Esophagus muscularis mucosa (tissue), 4 donors: ENCODE measurements at regions not wholly inside any gene's neighbourhood (a gene's known extent, or its start where the extent isn't known, plus 50 kb on each side); places are given as distances from the start of the nearest gene placed in this dataset.

ENCODE experiments used
- DNase-seq: peaks from one replicate; pipeline ENCODE4 v3.0.0-alpha.2; 2017; ENCODE audit errors: extremely low spot score
- H3K27ac ChIP-seq, 4 donors: fragments of 200-600 bp; sonication (generic); replicated peaks in 1 of 4; 1 replicate in 3 of 4; 2 replicates in 1 of 4; pipeline ENCODE4 v1.5.1; 2016 to 2019; ENCODE audit warnings: mild to moderate bottlenecking in 1 of 4
- H3K27me3 ChIP-seq, 4 donors: fragments of 200-600 bp; sonication (generic); one replicate each; pipeline versions ENCODE4 v1.5.1 to v1.6.0; 2016 to 2019
- H3K36me3 ChIP-seq, 4 donors: fragments of 200-600 bp; sonication (generic); one replicate each; pipeline ENCODE4 v1.5.1; 2016 to 2019
- H3K4me1 ChIP-seq, 4 donors: fragments of 200-600 bp; sonication (generic); one replicate each; pipeline ENCODE4 v1.5.1; 2016 to 2019
- H3K4me3 ChIP-seq, 4 donors: fragments of 200-600 bp; sonication (generic); 1 replicate in 2 of 4; 2 replicates in 2 of 4; pipeline ENCODE4 v1.5.1; 2016 to 2019; ENCODE audit warnings: mild to moderate bottlenecking in 4 of 4, moderate library complexity in 1 of 4
- H3K9me3 ChIP-seq, 4 donors: fragments of 200-600 bp; sonication (generic); 1 replicate in 3 of 4; 2 replicates in 1 of 4; pipeline ENCODE4 v1.5.1; 2016 to 2019
- EP300 ChIP-seq: sonication (generic); formaldehyde crosslinking; IDR thresholded peaks from one replicate; pipeline ENCODE4 v1.6.1; 2017; ENCODE audit warnings: antibody characterized with exemption
- POLR2A ChIP-seq: fragments of 450-650 bp; IDR thresholded peaks from one replicate; pipeline ENCODE4 v1.6.1; 2017; ENCODE audit warnings: antibody characterized with exemption, moderate library complexity, mild to moderate bottlenecking, low read depth
- POLR2AphosphoS5 ChIP-seq, 2 donors: sonication (generic); formaldehyde crosslinking; IDR thresholded peaks; one replicate each; pipeline ENCODE4 v1.6.1; 2017; ENCODE audit warnings: antibody characterized with exemption in 2 of 2
- WGBS: methylation state at CpG from one replicate; pipeline ENCODE4 v1.1.5; 2018; 5-methylcytosine and 5-hydroxymethylcytosine counted together
- intact Hi-C: fragments of 100-400 bp; cut with DNase I; formaldehyde crosslinking; loops from one replicate; pipeline ENCODE4 v1.15.1; 2023
- TF ChIP-seq, protein P1 (sequence below), 3 experiments: fragments of 200-600 bp in 2 of 3; fragments of 450-650 bp in 1 of 3; sonication (generic) in 2 of 3; IDR thresholded peaks; one replicate each; pipeline ENCODE4 v1.5.1; 2017 to 2019; ENCODE audit warnings: antibody characterized with exemption in 3 of 3, mild to moderate bottlenecking in 2 of 3, moderate library complexity in 1 of 3

- Histone ChIP-seq H3K9me3 (no peaks in the 10 kb centered on the region), H3K36me3 (no peaks in the 10 kb centered on the region), H3K27me3 (no peaks in the 10 kb centered on the region), H3K27ac (peak overlapping the region in 1 of 4 donors; percentile 16), H3K4me3 (no peak overlapping the region), H3K4me1 (no peaks in the 10 kb centered on the region)
- intact Hi-C loops = no loop called here
- 68% methylated on average over 8 of the region's 8 CpGs for WGBS
- TF ChIP-seq, protein P1, sequence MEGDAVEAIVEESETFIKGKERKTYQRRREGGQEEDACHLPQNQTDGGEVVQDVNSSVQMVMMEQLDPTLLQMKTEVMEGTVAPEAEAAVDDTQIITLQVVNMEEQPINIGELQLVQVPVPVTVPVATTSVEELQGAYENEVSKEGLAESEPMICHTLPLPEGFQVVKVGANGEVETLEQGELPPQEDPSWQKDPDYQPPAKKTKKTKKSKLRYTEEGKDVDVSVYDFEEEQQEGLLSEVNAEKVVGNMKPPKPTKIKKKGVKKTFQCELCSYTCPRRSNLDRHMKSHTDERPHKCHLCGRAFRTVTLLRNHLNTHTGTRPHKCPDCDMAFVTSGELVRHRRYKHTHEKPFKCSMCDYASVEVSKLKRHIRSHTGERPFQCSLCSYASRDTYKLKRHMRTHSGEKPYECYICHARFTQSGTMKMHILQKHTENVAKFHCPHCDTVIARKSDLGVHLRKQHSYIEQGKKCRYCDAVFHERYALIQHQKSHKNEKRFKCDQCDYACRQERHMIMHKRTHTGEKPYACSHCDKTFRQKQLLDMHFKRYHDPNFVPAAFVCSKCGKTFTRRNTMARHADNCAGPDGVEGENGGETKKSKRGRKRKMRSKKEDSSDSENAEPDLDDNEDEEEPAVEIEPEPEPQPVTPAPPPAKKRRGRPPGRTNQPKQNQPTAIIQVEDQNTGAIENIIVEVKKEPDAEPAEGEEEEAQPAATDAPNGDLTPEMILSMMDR (IDR thresholded peaks at IDR 0.05) = no peak
- TF ChIP-seq EP300 = no peak
- TF ChIP-seq POLR2AphosphoS5 (IDR thresholded peaks at IDR 0.05) = no peak
- TF ChIP-seq POLR2A = no peak
- no peak for DNase-seq
Measured at GRCh38 chr3:152638707-152639450, 196.1 kb upstream of the P2RY1 start.

- WGBS = 100% methylated on average over 1 of the region's 1 CpG
- Histone ChIP-seq H3K36me3 (no peaks in the 10 kb centered on the region), H3K4me3 (no peak overlapping the region), H3K27me3 (no peaks in the 10 kb centered on the region), H3K9me3 (no peaks in the 10 kb centered on the region), H3K27ac (no peak overlapping the region), H3K4me1 (no peaks in the 10 kb centered on the region)
- no peak for DNase-seq
- intact Hi-C loops = no loop called here
- TF ChIP-seq, protein P1 (IDR thresholded peaks at IDR 0.05) = no peak
- TF ChIP-seq EP300 (no peak), POLR2AphosphoS5 (IDR thresholded peaks at IDR 0.05) (no peak), POLR2A (no peak)
Measured at GRCh38 chr3:152641198-152641597, 193.7 kb upstream of the P2RY1 start.

GRCh38 chr3:152642658-152643057 is 192.3 kb upstream of the P2RY1 start:
- no peaks in the 10 kb centered on the region for H3K27me3 ChIP-seq
- 70% methylated on average over 2 of the region's 2 CpGs for WGBS
- no peak overlapping the region for H3K4me3 ChIP-seq
- no peaks in the 10 kb centered on the region for H3K4me1 ChIP-seq
- H3K9me3 ChIP-seq = no peaks in the 10 kb centered on the region
- H3K36me3 ChIP-seq = no peaks in the 10 kb centered on the region
- no peak overlapping the region for H3K27ac ChIP-seq
- TF ChIP-seq POLR2A = no peak
- no peak for TF ChIP-seq EP300
- no peak for TF ChIP-seq POLR2AphosphoS5 (IDR thresholded peaks at IDR 0.05)
- TF ChIP-seq, protein P1 (IDR thresholded peaks at IDR 0.05) = no peak
- DNase-seq = no peak
- intact Hi-C loops = no loop called here

DNA sequence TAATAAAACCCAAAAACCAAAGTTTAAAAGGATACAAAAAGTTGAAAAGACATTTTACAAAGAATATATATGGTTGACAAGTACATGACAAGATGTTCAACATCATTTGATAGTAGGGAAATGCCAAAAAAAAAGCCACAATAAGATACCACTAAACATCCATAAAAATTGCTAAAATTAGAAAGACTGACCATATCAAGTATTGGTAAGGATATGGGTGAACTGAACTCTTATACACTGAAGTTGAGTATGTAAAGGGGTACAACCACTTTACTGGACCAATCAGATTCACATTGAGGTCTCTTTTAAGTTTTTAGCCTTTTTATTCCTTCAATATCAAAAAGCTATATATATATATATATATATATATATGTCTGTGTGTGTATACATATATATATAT is 190.5 kb upstream of the P2RY1 start:
- Histone ChIP-seq H3K4me3 (no peak overlapping the region), H3K9me3 (no peaks in the 10 kb centered on the region), H3K4me1 (no peaks in the 10 kb centered on the region), H3K27me3 (no peaks in the 10 kb centered on the region), H3K36me3 (no peaks in the 10 kb centered on the region), H3K27ac (no peak overlapping the region)
- TF ChIP-seq, protein P1 (IDR thresholded peaks at IDR 0.05) = no peak
- DNase-seq = no peak
- intact Hi-C loops = no loop called here

DNA sequence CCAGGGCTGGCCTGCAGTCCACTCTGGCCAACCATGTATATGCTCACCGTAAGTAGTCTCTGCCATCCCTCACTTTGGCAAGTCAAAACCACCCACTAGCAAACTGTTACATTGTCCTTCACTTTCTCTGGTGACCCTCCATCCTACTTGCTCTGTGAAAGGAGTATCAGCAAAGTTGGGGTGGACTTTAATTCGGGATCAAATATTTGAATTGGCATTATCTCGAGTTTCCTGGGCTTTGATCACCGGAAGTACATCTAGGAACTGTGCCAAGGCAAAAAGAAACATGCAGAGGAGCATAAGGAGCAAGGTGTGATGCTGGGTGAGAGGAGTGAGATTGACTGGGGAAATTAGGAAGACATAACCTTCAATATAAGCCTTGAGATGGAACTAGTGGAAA is 188.9 kb upstream of the P2RY1 start:
- Histone ChIP-seq H3K27ac (no peak overlapping the region), H3K4me3 (no peak overlapping the region), H3K4me1 (no peaks in the 10 kb centered on the region), H3K9me3 (no peaks in the 10 kb centered on the region), H3K27me3 (no peaks in the 10 kb centered on the region), H3K36me3 (no peaks in the 10 kb centered on the region)
- 66% methylated on average over 4 of the region's 4 CpGs for WGBS
- intact Hi-C loops = no loop called here
- TF ChIP-seq EP300 = no peak
- no peak for TF ChIP-seq POLR2A
- TF ChIP-seq, protein P1 (IDR thresholded peaks at IDR 0.05) = no peak
- no peak for TF ChIP-seq POLR2AphosphoS5 (IDR thresholded peaks at IDR 0.05)
- no peak for DNase-seq
